HEK293 (cell line): ENCODE measurements at regions not wholly inside any gene's neighbourhood (a gene's known extent, or its start where the extent isn't known, plus 50 kb on each side); places are given as distances from the start of the nearest gene placed in this dataset.

Experiments
- FEZF1 ChIP-seq: fragments of 450-650 bp; formaldehyde crosslinking; IDR thresholded peaks from 2 replicates; pipeline ENCODE4 v1.5.1; 2016; ENCODE audit warnings: missing biosample characterization, missing genetic modification characterization
- TCF7L2 ChIP-seq: IDR thresholded peaks from 2 replicates; pipeline ENCODE4 v1.6.1; 2011; ENCODE audit warnings: low read depth, mild to moderate bottlenecking, inconsistent platforms, low read length, moderate library complexity, borderline replicate concordance
- ZNF10 ChIP-seq: fragments of 450-650 bp; formaldehyde crosslinking; IDR thresholded peaks from 2 replicates; pipeline ENCODE4 v1.5.1; 2017; ENCODE audit warnings: missing biosample characterization, missing genetic modification characterization
- ZNF623 ChIP-seq: fragments of 450-650 bp; formaldehyde crosslinking; IDR thresholded peaks from 2 replicates; pipeline ENCODE4 v1.5.1; 2016; ENCODE audit warnings: missing biosample characterization, missing genetic modification characterization
- ZNF629 ChIP-seq: fragments of 450-650 bp; formaldehyde crosslinking; IDR thresholded peaks from 2 replicates; pipeline ENCODE4 v1.5.1; 2017; ENCODE audit warnings: missing biosample characterization, missing genetic modification characterization
- ZNF777 ChIP-seq: fragments of 450-650 bp; formaldehyde crosslinking; IDR thresholded peaks from 2 replicates; pipeline ENCODE4 v1.5.1; 2017; ENCODE audit warnings: missing biosample characterization, missing genetic modification characterization, borderline replicate concordance
- ZSCAN23 ChIP-seq: fragments of 450-650 bp; formaldehyde crosslinking; IDR thresholded peaks from 2 replicates; pipeline ENCODE4 v1.5.1; 2016; ENCODE audit warnings: missing biosample characterization, missing genetic modification characterization
- TF ChIP-seq, protein P1 (sequence below): fragments of 450-650 bp; formaldehyde crosslinking; IDR thresholded peaks from 2 replicates; pipeline ENCODE4 v1.5.1; 2016; ENCODE audit warnings: missing biosample characterization, missing genetic modification characterization
- TF ChIP-seq, protein P2 (sequence below): fragments of 450-650 bp; formaldehyde crosslinking; IDR thresholded peaks from 2 replicates; pipeline ENCODE4 v1.5.1; 2016; ENCODE audit warnings: missing biosample characterization, missing genetic modification characterization
- TF ChIP-seq, protein P3 (sequence below): fragments of 450-650 bp; formaldehyde crosslinking; IDR thresholded peaks from 2 replicates; pipeline ENCODE4 v1.5.1; 2016; ENCODE audit warnings: missing biosample characterization, missing genetic modification characterization
- TF ChIP-seq, protein P4 (sequence below): fragments of 450-650 bp; formaldehyde crosslinking; IDR thresholded peaks from 2 replicates; pipeline ENCODE4 v1.5.1; 2016; ENCODE audit warnings: missing biosample characterization, missing genetic modification characterization
- TF ChIP-seq, protein P5 (sequence below): IDR thresholded peaks from 2 replicates; pipeline ENCODE4 v1.6.1; 2011; ENCODE audit warnings: mild to moderate bottlenecking, low read depth, low read length, borderline replicate concordance
- TF ChIP-seq, protein P6 (sequence below): fragments of 450-650 bp; formaldehyde crosslinking; IDR thresholded peaks from 2 replicates; pipeline ENCODE4 v1.5.1; 2016; ENCODE audit warnings: missing biosample characterization, missing genetic modification characterization

DNA sequence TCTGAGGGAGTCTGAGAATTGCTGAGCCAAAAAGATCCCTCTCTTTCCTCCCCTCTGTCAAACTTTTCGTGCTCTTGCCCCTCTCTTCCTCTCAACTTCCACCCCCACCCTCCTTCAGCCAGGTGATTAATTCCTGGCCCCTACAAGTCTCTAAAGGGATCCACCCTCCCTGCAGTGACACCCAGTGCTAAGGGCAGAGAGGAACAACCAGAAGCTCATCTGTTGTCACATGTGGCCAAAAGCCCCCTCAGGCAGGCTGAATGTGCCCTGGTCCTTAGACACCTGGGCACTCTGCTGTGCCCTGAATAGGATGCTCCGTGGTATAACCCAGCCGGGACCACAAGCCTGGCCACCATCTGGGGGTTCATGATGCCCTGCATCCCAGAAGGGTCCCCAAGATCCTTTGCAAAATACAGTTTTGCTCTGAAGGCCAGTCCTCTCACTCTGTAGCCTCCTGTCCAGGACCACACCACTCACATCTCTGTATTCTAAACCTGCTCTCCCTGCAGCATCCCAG, 234.4 kb downstream of the BCL11A start:
- TF ChIP-seq, protein P1, sequence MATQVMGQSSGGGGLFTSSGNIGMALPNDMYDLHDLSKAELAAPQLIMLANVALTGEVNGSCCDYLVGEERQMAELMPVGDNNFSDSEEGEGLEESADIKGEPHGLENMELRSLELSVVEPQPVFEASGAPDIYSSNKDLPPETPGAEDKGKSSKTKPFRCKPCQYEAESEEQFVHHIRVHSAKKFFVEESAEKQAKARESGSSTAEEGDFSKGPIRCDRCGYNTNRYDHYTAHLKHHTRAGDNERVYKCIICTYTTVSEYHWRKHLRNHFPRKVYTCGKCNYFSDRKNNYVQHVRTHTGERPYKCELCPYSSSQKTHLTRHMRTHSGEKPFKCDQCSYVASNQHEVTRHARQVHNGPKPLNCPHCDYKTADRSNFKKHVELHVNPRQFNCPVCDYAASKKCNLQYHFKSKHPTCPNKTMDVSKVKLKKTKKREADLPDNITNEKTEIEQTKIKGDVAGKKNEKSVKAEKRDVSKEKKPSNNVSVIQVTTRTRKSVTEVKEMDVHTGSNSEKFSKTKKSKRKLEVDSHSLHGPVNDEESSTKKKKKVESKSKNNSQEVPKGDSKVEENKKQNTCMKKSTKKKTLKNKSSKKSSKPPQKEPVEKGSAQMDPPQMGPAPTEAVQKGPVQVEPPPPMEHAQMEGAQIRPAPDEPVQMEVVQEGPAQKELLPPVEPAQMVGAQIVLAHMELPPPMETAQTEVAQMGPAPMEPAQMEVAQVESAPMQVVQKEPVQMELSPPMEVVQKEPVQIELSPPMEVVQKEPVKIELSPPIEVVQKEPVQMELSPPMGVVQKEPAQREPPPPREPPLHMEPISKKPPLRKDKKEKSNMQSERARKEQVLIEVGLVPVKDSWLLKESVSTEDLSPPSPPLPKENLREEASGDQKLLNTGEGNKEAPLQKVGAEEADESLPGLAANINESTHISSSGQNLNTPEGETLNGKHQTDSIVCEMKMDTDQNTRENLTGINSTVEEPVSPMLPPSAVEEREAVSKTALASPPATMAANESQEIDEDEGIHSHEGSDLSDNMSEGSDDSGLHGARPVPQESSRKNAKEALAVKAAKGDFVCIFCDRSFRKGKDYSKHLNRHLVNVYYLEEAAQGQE (tag by site-specific recombination): no peak
- TF ChIP-seq, protein P2, sequence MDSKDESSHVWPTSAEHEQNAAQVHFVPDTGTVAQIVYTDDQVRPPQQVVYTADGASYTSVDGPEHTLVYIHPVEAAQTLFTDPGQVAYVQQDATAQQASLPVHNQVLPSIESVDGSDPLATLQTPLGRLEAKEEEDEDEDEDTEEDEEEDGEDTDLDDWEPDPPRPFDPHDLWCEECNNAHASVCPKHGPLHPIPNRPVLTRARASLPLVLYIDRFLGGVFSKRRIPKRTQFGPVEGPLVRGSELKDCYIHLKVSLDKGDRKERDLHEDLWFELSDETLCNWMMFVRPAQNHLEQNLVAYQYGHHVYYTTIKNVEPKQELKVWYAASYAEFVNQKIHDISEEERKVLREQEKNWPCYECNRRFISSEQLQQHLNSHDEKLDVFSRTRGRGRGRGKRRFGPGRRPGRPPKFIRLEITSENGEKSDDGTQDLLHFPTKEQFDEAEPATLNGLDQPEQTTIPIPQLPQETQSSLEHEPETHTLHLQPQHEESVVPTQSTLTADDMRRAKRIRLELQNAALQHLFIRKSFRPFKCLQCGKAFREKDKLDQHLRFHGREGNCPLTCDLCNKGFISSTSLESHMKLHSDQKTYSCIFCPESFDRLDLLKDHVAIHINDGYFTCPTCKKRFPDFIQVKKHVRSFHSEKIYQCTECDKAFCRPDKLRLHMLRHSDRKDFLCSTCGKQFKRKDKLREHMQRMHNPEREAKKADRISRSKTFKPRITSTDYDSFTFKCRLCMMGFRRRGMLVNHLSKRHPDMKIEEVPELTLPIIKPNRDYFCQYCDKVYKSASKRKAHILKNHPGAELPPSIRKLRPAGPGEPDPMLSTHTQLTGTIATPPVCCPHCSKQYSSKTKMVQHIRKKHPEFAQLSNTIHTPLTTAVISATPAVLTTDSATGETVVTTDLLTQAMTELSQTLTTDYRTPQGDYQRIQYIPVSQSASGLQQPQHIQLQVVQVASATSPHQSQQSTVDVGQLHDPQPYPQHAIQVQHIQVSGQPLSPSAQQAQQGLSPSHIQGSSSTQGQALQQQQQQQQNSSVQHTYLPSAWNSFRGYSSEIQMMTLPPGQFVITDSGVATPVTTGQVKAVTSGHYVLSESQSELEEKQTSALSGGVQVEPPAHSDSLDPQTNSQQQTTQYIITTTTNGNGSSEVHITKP: no peak
- TF ChIP-seq, protein P3, sequence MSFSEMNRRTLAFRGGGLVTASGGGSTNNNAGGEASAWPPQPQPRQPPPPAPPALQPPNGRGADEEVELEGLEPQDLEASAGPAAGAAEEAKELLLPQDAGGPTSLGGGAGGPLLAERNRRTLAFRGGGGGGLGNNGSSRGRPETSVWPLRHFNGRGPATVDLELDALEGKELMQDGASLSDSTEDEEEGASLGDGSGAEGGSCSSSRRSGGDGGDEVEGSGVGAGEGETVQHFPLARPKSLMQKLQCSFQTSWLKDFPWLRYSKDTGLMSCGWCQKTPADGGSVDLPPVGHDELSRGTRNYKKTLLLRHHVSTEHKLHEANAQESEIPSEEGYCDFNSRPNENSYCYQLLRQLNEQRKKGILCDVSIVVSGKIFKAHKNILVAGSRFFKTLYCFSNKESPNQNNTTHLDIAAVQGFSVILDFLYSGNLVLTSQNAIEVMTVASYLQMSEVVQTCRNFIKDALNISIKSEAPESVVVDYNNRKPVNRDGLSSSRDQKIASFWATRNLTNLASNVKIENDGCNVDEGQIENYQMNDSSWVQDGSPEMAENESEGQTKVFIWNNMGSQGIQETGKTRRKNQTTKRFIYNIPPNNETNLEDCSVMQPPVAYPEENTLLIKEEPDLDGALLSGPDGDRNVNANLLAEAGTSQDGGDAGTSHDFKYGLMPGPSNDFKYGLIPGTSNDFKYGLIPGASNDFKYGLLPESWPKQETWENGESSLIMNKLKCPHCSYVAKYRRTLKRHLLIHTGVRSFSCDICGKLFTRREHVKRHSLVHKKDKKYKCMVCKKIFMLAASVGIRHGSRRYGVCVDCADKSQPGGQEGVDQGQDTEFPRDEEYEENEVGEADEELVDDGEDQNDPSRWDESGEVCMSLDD (tag by site-specific recombination): no peak
- TF ChIP-seq, protein P4, sequence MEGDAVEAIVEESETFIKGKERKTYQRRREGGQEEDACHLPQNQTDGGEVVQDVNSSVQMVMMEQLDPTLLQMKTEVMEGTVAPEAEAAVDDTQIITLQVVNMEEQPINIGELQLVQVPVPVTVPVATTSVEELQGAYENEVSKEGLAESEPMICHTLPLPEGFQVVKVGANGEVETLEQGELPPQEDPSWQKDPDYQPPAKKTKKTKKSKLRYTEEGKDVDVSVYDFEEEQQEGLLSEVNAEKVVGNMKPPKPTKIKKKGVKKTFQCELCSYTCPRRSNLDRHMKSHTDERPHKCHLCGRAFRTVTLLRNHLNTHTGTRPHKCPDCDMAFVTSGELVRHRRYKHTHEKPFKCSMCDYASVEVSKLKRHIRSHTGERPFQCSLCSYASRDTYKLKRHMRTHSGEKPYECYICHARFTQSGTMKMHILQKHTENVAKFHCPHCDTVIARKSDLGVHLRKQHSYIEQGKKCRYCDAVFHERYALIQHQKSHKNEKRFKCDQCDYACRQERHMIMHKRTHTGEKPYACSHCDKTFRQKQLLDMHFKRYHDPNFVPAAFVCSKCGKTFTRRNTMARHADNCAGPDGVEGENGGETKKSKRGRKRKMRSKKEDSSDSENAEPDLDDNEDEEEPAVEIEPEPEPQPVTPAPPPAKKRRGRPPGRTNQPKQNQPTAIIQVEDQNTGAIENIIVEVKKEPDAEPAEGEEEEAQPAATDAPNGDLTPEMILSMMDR (tag by site-specific recombination): no peak
- TF ChIP-seq ZSCAN23 (tag by site-specific recombination) (no peak), ZNF629 (tag by site-specific recombination) (no peak), ZNF777 (tag by site-specific recombination) (no peak), ZNF10 (tag by site-specific recombination) (no peak), TCF7L2 (no peak), ZNF623 (tag by site-specific recombination) (no peak), FEZF1 (tag by site-specific recombination) (no peak)
- TF ChIP-seq, protein P5, sequence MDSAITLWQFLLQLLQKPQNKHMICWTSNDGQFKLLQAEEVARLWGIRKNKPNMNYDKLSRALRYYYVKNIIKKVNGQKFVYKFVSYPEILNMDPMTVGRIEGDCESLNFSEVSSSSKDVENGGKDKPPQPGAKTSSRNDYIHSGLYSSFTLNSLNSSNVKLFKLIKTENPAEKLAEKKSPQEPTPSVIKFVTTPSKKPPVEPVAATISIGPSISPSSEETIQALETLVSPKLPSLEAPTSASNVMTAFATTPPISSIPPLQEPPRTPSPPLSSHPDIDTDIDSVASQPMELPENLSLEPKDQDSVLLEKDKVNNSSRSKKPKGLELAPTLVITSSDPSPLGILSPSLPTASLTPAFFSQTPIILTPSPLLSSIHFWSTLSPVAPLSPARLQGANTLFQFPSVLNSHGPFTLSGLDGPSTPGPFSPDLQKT: no peak
- TF ChIP-seq, protein P6, sequence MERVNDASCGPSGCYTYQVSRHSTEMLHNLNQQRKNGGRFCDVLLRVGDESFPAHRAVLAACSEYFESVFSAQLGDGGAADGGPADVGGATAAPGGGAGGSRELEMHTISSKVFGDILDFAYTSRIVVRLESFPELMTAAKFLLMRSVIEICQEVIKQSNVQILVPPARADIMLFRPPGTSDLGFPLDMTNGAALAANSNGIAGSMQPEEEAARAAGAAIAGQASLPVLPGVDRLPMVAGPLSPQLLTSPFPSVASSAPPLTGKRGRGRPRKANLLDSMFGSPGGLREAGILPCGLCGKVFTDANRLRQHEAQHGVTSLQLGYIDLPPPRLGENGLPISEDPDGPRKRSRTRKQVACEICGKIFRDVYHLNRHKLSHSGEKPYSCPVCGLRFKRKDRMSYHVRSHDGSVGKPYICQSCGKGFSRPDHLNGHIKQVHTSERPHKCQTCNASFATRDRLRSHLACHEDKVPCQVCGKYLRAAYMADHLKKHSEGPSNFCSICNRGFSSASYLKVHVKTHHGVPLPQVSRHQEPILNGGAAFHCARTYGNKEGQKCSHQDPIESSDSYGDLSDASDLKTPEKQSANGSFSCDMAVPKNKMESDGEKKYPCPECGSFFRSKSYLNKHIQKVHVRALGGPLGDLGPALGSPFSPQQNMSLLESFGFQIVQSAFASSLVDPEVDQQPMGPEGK (tag by site-specific recombination): no peak
